Heart left ventricle (tissue), 16 donors: ENCODE measurements at regions not wholly inside any gene's neighbourhood (a gene's known extent, or its start where the extent isn't known, plus 50 kb on each side); places are given as distances from the start of the nearest gene placed in this dataset.
"Not testable (repeated sequence)": the region's sequence is repeated elsewhere in the genome, so short reads cannot be mapped to it uniquely, and the experiment has no call there.

Source experiments
- ATAC-seq, 4 donors: fragments of 200-7000 bp; cut with Tn5 transposase; one replicate each; pipeline ENCODE4 v1.9.1; 2020 to 2022; ENCODE audit warnings: moderate library complexity in 4 of 4, mild to moderate bottlenecking in 3 of 4, moderate number of reproducible peaks in 1 of 4
- DNase-seq, 5 donors: peaks; one replicate each; pipeline ENCODE4 v3.0.0-alpha.2; 2020
- H3K27ac ChIP-seq, 12 donors: fragments of 200-600 bp; sonication (generic) in 4 of 12; one replicate each; pipeline versions ENCODE4 v1.5.0 to v1.8.0; 2016 to 2022; ENCODE audit warnings: mild to moderate bottlenecking in 2 of 12
- H3K27me3 ChIP-seq, 9 donors: fragments of 200-600 bp; sonication (generic) in 2 of 9; one replicate each; pipeline versions ENCODE4 v1.5.1 to v1.8.0; 2016 to 2022; ENCODE audit warnings: mild to moderate bottlenecking in 3 of 9
- H3K36me3 ChIP-seq, 9 donors: fragments of 200-600 bp; sonication (generic) in 2 of 9; one replicate each; pipeline versions ENCODE4 v1.5.0 to v1.8.0; 2018 to 2022; ENCODE audit warnings: mild to moderate bottlenecking in 2 of 9
- H3K4me1 ChIP-seq, 12 donors: fragments of 200-600 bp; sonication (generic) in 4 of 12; one replicate each; pipeline versions ENCODE4 v1.5.0 to v1.8.0; 2016 to 2022; ENCODE audit warnings: mild to moderate bottlenecking in 3 of 12
- H3K4me3 ChIP-seq, 12 donors: fragments of 200-600 bp; sonication (generic) in 4 of 12; one replicate each; pipeline versions ENCODE4 v1.5.0 to v1.8.0; 2017 to 2022; ENCODE audit warnings: mild to moderate bottlenecking in 9 of 12, moderate library complexity in 4 of 12
- H3K9me3 ChIP-seq, 12 donors: fragments of 200-600 bp; sonication (generic) in 4 of 12; one replicate each; pipeline versions ENCODE4 v1.5.0 to v1.8.0; 2016 to 2022; ENCODE audit warnings: mild to moderate bottlenecking in 1 of 12
- POLR2A ChIP-seq, 2 donors: fragments of 450-650 bp; IDR thresholded peaks; one replicate each; pipeline ENCODE4 v1.6.1; 2017; ENCODE audit warnings: antibody characterized with exemption in 2 of 2, mild to moderate bottlenecking in 2 of 2, moderate library complexity in 2 of 2
- WGBS, 4 donors: extraction: QIAGEN DNeasy Blood & Tissue Kit in 2 of 4; methylation state at CpG; one replicate each; pipeline versions ENCODE4 v1.1.5 to v1.1.7; 2013 to 2018; 5-methylcytosine and 5-hydroxymethylcytosine counted together
- intact Hi-C, 10 donors: fragments of 100-400 bp; cut with DNase I; formaldehyde crosslinking; loops; one replicate each; pipeline versions ENCODE4 v1.11.1 to v1.14.2; 2022
- TF ChIP-seq, protein P1 (sequence below), 12 donors: fragments of 200-600 bp; sonication (generic) in 4 of 12; IDR thresholded peaks; one replicate each; pipeline versions ENCODE4 v1.5.0 to v1.8.0; 2018 to 2022; ENCODE audit warnings: antibody characterized with exemption in 12 of 12, mild to moderate bottlenecking in 5 of 12
- donor health status: ischemic (EF 13 %, LVEDD 7.1; RV severe dilation, severe dysfunction).
- donor health status: healthy with polysubstance abuse.
- donor health status: DM: no; HTN: yes; CAD: no.
- donor health status: DM: no; HTN: no; CAD: no.
- donor health status: ischemic (EF 25% LVEDD 6.9; RV normal size, moderate dysfunction).
- donor health status: ischemic (EF 25% LVEDD 5.7; RV mildly dilated, moderate dysfunction).
- donor health status: healthy.
- donor health status: DM: yes; HTN: yes; CAD: no.
- donor health status: ischemic (EF 35%, LVEDD 5.7; RV mildly dilated, moderate dysfunction).
- donor health status: nonischemic (EF 11% LVEDD 7.7; RV severe dilation, severe dysfunction).
- donor health status: DM: yes; HTN: yes; CAD: no.
- donor health status: PGD.
- donor health status: ischemic (EF 29% LVEDD 5.4; RV normal size, mild dysfunction).
- donor health status: nonischemic (EF 23%, LVEDD 6.1; RV moderate dilation, normal function).

DNA sequence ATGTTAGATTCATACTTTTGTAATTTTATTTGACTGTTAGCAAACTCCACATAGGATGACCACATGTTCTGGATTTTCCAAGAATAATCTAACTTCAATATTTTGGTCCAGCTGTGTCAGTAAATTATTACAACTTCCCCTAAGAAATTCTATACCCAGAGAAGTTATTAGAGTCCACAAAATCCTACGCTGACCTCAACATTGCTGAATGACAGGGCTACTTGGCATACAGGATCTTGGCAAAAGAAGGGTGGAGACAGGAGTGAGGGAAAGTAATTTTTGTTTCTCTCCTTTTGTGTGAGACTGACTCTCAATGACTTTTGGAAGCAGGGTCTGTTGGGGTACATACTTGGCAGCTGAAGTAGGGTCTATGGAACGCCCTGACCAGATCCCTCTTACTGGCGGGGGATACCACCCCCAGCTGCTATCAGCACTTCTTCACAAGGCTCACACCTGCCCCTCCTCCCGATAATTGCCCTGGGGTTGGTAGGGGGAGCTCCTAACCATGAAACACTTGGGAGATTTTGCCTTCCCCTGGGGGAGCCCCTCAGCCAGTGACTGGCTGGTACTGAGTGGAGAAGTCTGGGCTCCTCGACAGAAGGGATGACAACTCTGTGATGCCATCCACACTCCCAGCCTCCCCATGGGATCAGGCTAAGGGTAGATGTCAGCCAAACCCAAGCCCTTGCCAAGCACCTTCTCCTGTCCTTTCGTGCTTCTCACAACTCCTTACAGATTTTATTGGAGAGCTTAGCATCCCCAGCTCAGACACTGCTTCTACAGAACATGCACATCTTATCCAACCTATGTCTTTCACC, 110.6 kb upstream of the FHL2 start:
- Histone ChIP-seq H3K4me1 (peaks cover 0 to 31% (median 5%) of the 10 kb centered on the region in 12 donors), H3K4me3 (no peak overlapping the region), H3K36me3 (no peaks in the 10 kb centered on the region), H3K27me3 (no peaks in the 10 kb centered on the region), H3K9me3 (peaks cover 0 to 3% (median 0%) of the 10 kb centered on the region in 12 donors), H3K27ac (peak overlapping the region in 8 of 12 donors; percentile 0 to 89 (median 58))
- DNase-seq (peak in 1 of 5 donors; percentile 46), ATAC-seq (peak in 3 of 4 donors; percentile 37 to 64 (median 57))
- intact Hi-C loops = loop anchor here in 1 of 10 donors (10.0 kb wide), 1 partner anchor 75 kb away; no protein-coding TSS in a partner anchor
- no peak for TF ChIP-seq POLR2A (IDR thresholded peaks at IDR 0.05)
- TF ChIP-seq, protein P1, sequence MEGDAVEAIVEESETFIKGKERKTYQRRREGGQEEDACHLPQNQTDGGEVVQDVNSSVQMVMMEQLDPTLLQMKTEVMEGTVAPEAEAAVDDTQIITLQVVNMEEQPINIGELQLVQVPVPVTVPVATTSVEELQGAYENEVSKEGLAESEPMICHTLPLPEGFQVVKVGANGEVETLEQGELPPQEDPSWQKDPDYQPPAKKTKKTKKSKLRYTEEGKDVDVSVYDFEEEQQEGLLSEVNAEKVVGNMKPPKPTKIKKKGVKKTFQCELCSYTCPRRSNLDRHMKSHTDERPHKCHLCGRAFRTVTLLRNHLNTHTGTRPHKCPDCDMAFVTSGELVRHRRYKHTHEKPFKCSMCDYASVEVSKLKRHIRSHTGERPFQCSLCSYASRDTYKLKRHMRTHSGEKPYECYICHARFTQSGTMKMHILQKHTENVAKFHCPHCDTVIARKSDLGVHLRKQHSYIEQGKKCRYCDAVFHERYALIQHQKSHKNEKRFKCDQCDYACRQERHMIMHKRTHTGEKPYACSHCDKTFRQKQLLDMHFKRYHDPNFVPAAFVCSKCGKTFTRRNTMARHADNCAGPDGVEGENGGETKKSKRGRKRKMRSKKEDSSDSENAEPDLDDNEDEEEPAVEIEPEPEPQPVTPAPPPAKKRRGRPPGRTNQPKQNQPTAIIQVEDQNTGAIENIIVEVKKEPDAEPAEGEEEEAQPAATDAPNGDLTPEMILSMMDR (IDR thresholded peaks at IDR 0.05) = no peak
- 42 to 63% (median 54%) methylated on average over 6 of the region's 6 CpGs for WGBS, 4 donors

DNA sequence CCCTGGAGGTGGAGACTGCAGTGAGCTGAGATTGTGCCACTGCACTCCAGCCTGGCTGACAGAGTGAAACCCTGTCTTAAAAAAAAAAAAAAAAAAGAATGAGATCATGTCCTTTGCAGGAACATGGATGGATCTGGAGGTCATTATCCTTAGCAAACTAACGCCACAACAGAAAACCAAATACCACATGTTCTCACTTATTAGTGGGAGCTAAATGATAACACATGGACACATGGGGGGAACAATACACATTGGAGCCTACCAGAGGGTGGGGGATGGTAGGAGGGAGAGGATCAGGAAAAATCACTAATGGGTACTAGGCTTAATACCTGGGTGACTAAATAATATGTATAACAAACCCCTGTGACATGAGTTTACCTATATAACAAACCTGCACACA, 108.0 kb upstream of the FHL2 start:
- H3K27me3 ChIP-seq, H3K36me3 ChIP-seq, ATAC-seq, H3K9me3 ChIP-seq, DNase-seq, intact Hi-C loops, H3K4me3 ChIP-seq: not testable (repeated sequence)
- H3K27ac ChIP-seq = peak overlapping the region in 3 of 12 donors; percentile 18 to 35 (median 31)
- H3K4me1 ChIP-seq = peaks cover 0 to 38% (median 7%) of the 10 kb centered on the region in 12 donors
- WGBS, 4 donors = 28 to 48% (median 38%) methylated on average over 1 of the region's 1 CpG

DNA sequence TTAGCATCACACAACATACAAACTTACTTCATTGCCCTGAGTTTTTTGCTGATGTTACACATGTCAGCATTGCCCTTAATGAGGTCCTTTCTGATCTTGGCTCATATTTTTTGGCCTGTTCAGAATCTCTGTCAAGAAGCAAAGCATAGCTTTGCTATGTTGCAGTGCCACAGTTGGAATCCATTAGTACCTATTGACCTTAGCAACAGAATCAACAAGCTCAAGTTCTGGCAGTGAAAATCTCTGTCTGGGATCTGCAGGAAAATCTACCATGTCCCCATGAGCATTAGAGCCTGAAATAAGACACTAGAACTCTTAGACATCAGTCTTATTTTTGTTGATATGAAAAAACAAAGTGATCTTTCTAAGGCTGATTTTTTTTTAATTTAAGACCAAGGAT, 105.6 kb upstream of the FHL2 start:
- TF ChIP-seq, protein P1 (IDR thresholded peaks at IDR 0.05) = no peak
- no peak for TF ChIP-seq POLR2A (IDR thresholded peaks at IDR 0.05)
- ATAC-seq (peak; percentile 64 to 84 (median 74)), DNase-seq (no peak)
- Histone ChIP-seq H3K27ac (peak overlapping the region in 11 of 12 donors; percentile 12 to 77 (median 24)), H3K4me1 (peaks cover 0 to 21% (median 5%) of the 10 kb centered on the region in 12 donors), H3K4me3 (no peak overlapping the region), H3K27me3 (no peaks in the 10 kb centered on the region), H3K36me3 (no peaks in the 10 kb centered on the region), H3K9me3 (peaks cover 0 to 12% (median 0%) of the 10 kb centered on the region in 12 donors)
- intact Hi-C loops = no loop called here

DNA sequence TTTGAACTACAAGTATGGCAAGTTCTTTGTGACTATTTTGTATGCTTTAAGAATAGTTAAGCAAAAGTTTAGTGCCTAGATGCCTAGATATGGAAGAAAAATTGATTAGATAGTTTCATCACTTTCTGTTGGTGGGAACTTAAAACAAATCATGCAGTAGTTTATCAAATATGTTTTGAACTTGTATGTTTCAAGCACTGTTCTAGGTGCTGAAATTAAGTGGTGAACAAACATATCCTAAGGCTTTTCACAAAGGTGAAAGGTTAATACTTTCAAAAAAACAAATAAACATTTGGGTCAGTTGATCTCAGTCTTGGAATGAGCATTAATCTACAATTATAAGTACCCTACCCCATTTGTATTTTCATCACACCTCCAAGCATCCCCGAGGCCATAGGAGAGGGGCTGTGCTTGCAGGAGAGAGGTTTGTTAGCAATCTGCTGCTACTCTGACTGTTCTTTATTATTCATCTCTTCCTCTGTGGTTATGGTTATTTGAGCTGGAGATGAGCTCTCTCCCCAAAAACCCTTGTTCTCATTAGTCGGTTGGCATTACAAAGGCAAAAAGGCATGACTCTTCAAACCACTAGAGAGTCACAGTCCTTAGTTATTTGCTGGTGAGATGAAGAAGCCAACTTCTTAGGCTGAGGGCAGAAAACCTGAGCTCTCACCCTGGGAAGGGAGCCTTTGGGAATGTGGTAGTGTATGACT, 103.9 kb upstream of the FHL2 start:
- Histone ChIP-seq H3K36me3 (no peaks in the 10 kb centered on the region), H3K4me1 (peaks cover 0 to 35% (median 10%) of the 10 kb centered on the region in 12 donors), H3K4me3 (no peak overlapping the region), H3K9me3 (peaks cover 0 to 12% (median 0%) of the 10 kb centered on the region in 12 donors), H3K27me3 (no peaks in the 10 kb centered on the region), H3K27ac (peak overlapping the region in 2 of 12 donors; percentile 60 to 77)
- intact Hi-C loops = no loop called here
- DNase-seq (no peak), ATAC-seq (no peak)
- WGBS, 4 donors = 72 to 82% (median 77%) methylated on average over 2 of the region's 2 CpGs
- no peak for TF ChIP-seq POLR2A (IDR thresholded peaks at IDR 0.05)
